Activated CD4-positive, CD25-positive, alpha-beta regulatory T cell treated with anti-CD3 and anti-CD28 coated beads, Interleukin-2, amount 50 U/mL, for 72 hours (primary cell): ENCODE measurements at regions not wholly inside any gene's neighbourhood (a gene's known extent, or its start where the extent isn't known, plus 50 kb on each side); places are given as distances from the start of the nearest gene placed in this dataset.

Experiments used
- DNase-seq: peaks from one replicate; pipeline ENCODE4 v3.0.0; 2021

- DNase-seq = no peak
Measured at GRCh38 chr21:38742580-38743260, 63.0 kb upstream of the ETS2 start.

- DNase-seq = no peak
Measured at GRCh38 chr21:38743772-38744529, 61.8 kb upstream of the ETS2 start.

GRCh38 chr21:38744861-38745260 is 60.9 kb upstream of the ETS2 start:
- no peak for DNase-seq

GRCh38 chr21:38747810-38748209 is 57.9 kb upstream of the ETS2 start:
- no peak for DNase-seq

GRCh38 chr21:38751379-38752050 is 54.2 kb upstream of the ETS2 start:
- DNase-seq = no peak

GRCh38 chr21:38752051-38752505 is 53.7 kb upstream of the ETS2 start:
- DNase-seq = no peak

GRCh38 chr21:38753114-38753513 is 52.6 kb upstream of the ETS2 start:
- no peak for DNase-seq

- DNase-seq = no peak
Measured at GRCh38 chr21:38753557-38753971, 52.2 kb upstream of the ETS2 start.
